ENCODE measurements at regions not wholly inside any gene's neighbourhood (a gene's known extent, or its start where the extent isn't known, plus 50 kb on each side); places are given as distances from the start of the nearest gene placed in this dataset.

DNA sequence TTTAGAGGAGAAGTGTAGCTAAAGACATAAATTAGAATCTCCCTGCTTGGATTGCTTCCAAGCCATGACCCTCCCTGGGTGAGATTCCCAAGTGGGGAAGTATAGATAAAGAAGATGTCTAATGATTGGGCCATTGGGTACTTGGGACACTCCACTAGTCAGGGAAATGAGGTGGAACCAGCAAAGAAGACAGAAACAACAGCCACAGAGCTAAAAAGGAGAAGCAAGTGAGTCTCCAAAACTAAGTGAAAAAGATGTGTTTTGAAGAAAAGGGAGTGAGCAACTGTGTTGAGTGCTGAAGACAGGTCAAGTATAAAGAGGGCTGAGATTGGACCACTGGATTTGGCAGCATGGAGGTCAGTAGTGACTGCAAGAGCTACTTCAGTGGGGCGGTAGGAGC, 61.2 kb upstream of the FOXN2 start:
- TF ChIP-seq, protein P1, sequence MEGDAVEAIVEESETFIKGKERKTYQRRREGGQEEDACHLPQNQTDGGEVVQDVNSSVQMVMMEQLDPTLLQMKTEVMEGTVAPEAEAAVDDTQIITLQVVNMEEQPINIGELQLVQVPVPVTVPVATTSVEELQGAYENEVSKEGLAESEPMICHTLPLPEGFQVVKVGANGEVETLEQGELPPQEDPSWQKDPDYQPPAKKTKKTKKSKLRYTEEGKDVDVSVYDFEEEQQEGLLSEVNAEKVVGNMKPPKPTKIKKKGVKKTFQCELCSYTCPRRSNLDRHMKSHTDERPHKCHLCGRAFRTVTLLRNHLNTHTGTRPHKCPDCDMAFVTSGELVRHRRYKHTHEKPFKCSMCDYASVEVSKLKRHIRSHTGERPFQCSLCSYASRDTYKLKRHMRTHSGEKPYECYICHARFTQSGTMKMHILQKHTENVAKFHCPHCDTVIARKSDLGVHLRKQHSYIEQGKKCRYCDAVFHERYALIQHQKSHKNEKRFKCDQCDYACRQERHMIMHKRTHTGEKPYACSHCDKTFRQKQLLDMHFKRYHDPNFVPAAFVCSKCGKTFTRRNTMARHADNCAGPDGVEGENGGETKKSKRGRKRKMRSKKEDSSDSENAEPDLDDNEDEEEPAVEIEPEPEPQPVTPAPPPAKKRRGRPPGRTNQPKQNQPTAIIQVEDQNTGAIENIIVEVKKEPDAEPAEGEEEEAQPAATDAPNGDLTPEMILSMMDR (IDR thresholded peaks at IDR 0.05): no peak
- TF ChIP-seq POLR2A (IDR thresholded peaks at IDR 0.05) (no peak), POLR2AphosphoS5 (IDR thresholded peaks at IDR 0.05) (no peak), EP300 (IDR thresholded peaks at IDR 0.05) (no peak)
